ENCODE measurements at regions not wholly inside any gene's neighbourhood (a gene's known extent, or its start where the extent isn't known, plus 50 kb on each side); places are given as distances from the start of the nearest gene placed in this dataset.
"Not testable (repeated sequence)": the region's sequence is repeated elsewhere in the genome, so short reads cannot be mapped to it uniquely, and the experiment has no call there.

GRCh38 chr2:53257287-53257686 lies 510.3 kb upstream of the CHAC2 start:
- no peak for ATAC-seq

GRCh38 chr2:53253244-53253643 lies 514.4 kb upstream of the CHAC2 start:
- no peak for ATAC-seq

GRCh38 chr2:53252115-53252514 lies 515.5 kb upstream of the CHAC2 start:
- ATAC-seq = no peak

GRCh38 chr2:53247956-53248735 lies 519.5 kb upstream of the CHAC2 start:
- ATAC-seq = no peak

- no peak for ATAC-seq
Observed at GRCh38 chr2:53243430-53243829, 524.2 kb upstream of the CHAC2 start.

GRCh38 chr2:53242090-53242489 lies 525.5 kb upstream of the CHAC2 start:
- no peak for ATAC-seq

GRCh38 chr2:53235836-53236582 lies 531.6 kb upstream of the CHAC2 start:
- ATAC-seq = peak in 1 of 2 donors; percentile 24

GRCh38 chr2:53234548-53234903 lies 533.1 kb upstream of the CHAC2 start:
- ATAC-seq = no peak

- ATAC-seq = no peak
Observed at GRCh38 chr2:53233759-53234547, 533.7 kb upstream of the CHAC2 start.

GRCh38 chr2:53231908-53232307 lies 535.7 kb upstream of the CHAC2 start:
- no peak for ATAC-seq

GRCh38 chr2:53230691-53231090 lies 536.9 kb upstream of the CHAC2 start:
- ATAC-seq = no peak

- ATAC-seq = no peak
Observed at GRCh38 chr2:53227535-53227934, 540.1 kb upstream of the CHAC2 start.

GRCh38 chr2:53220969-53221368 lies 546.6 kb upstream of the CHAC2 start:
- ATAC-seq = no peak

- ATAC-seq = no peak
Observed at GRCh38 chr2:53217250-53217649, 550.4 kb upstream of the CHAC2 start.

GRCh38 chr2:53216805-53217204 lies 550.8 kb upstream of the CHAC2 start:
- ATAC-seq = no peak

- no peak for ATAC-seq
Observed at GRCh38 chr2:53212576-53212975, 555.0 kb upstream of the CHAC2 start.

- ATAC-seq = no peak
Observed at GRCh38 chr2:53211201-53211774, 556.3 kb upstream of the CHAC2 start.

GRCh38 chr2:53210538-53210937 lies 557.1 kb upstream of the CHAC2 start:
- no peak for ATAC-seq

- no peak for ATAC-seq
Observed at GRCh38 chr2:53209679-53210458, 557.7 kb upstream of the CHAC2 start.

GRCh38 chr2:53208815-53209214 lies 558.8 kb upstream of the CHAC2 start:
- ATAC-seq = no peak

- not testable (repeated sequence) for ATAC-seq
Observed at GRCh38 chr2:53206226-53206625, 561.4 kb upstream of the CHAC2 start.

GRCh38 chr2:53202063-53202462 lies 565.5 kb upstream of the CHAC2 start:
- ATAC-seq = no peak
